ENCODE measurements at regions not wholly inside any gene's neighbourhood (a gene's known extent, or its start where the extent isn't known, plus 50 kb on each side); places are given as distances from the start of the nearest gene placed in this dataset.

DNA sequence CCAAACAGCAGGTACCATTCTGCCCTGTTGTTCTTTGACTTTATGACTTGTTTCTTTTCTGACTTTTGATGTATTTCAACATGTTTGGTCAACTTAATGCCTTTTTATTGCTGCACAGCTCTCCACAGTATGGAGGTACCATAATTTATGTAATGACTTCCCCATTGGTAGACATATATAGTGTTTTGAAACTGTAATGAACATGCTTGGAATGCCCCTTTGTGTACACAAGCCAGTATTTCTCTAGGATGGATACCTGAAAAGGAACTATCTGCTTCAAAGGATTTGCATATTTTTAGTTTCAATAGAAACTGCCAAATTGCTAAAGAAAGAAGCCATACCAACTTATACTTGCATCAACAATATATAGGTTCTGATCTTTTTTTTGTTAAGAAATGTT, 66.1 kb downstream of the NOG start:
- no peak for TF ChIP-seq POLR2A (IDR thresholded peaks at IDR 0.05)
- TF ChIP-seq, protein P1, sequence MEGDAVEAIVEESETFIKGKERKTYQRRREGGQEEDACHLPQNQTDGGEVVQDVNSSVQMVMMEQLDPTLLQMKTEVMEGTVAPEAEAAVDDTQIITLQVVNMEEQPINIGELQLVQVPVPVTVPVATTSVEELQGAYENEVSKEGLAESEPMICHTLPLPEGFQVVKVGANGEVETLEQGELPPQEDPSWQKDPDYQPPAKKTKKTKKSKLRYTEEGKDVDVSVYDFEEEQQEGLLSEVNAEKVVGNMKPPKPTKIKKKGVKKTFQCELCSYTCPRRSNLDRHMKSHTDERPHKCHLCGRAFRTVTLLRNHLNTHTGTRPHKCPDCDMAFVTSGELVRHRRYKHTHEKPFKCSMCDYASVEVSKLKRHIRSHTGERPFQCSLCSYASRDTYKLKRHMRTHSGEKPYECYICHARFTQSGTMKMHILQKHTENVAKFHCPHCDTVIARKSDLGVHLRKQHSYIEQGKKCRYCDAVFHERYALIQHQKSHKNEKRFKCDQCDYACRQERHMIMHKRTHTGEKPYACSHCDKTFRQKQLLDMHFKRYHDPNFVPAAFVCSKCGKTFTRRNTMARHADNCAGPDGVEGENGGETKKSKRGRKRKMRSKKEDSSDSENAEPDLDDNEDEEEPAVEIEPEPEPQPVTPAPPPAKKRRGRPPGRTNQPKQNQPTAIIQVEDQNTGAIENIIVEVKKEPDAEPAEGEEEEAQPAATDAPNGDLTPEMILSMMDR (IDR thresholded peaks at IDR 0.05), result no peak
- no peak overlapping the region for H3K4me3 ChIP-seq (ENCODE audit: low read depth, poor library complexity, severe bottlenecking)
- intact Hi-C loops (cut with DNase I; ENCODE audit: low total_unique reads), result no loop called here
- DNase-seq (ENCODE audit: low spot score in 2 of 2), result no peak

DNA sequence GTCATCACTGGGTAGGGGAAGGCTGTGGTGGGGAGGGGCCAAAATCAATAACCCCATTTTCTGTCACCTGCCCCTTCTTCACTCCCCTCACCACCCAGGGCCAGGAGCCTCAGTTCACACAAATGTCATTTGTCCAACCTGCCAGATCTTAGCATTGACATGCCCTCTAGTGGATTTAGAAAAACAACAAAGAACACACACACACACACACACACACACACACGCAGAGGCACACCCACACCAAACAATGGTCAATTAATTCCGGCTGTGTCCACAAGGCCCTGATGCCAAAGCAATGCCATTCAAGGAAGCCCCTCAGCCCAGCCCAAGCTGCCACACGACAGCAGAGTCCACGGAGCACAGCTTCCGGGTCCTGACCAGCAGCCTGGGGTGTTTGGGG, 68.4 kb downstream of the NOG start:
- intact Hi-C loops (cut with DNase I; ENCODE audit: low total_unique reads), result no loop called here
- 84 to 88% methylated on average over 5 of the region's 5 CpGs for WGBS, 2 donors
- no peak for TF ChIP-seq POLR2A (IDR thresholded peaks at IDR 0.05)
- TF ChIP-seq, protein P1 (IDR thresholded peaks at IDR 0.05), result no peak
- H3K4me3 ChIP-seq (ENCODE audit: low read depth, poor library complexity, severe bottlenecking), result no peak overlapping the region
- DNase-seq (ENCODE audit: low spot score in 2 of 2), result no peak

DNA sequence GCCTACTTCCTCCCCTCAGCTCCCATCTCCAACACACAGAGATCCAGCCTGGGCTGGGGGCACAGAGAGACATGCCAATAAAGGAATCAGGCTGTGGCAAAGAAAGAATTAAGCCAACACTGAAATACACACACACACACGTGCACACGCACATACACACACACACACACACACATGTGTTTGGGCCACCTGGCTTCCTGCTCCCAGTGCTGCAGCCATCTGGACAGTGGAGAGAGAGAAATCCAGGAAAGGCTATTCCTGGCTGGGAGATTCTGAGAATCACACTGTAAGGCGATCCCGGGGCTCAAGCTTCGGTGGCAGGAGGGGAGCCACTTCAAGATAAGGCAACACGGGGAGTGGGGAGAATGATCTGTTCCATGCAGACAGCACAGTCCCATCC, 72.4 kb downstream of the NOG start:
- 54 to 55% methylated on average over 6 of the region's 6 CpGs for WGBS, 2 donors
- intact Hi-C loops (cut with DNase I; ENCODE audit: low total_unique reads), result no loop called here
- no peak overlapping the region for H3K4me3 ChIP-seq (ENCODE audit: low read depth, poor library complexity, severe bottlenecking)
- no peak for TF ChIP-seq POLR2A (IDR thresholded peaks at IDR 0.05)
- TF ChIP-seq, protein P1 (IDR thresholded peaks at IDR 0.05), result no peak
- no peak for DNase-seq (ENCODE audit: low spot score in 2 of 2)

DNA sequence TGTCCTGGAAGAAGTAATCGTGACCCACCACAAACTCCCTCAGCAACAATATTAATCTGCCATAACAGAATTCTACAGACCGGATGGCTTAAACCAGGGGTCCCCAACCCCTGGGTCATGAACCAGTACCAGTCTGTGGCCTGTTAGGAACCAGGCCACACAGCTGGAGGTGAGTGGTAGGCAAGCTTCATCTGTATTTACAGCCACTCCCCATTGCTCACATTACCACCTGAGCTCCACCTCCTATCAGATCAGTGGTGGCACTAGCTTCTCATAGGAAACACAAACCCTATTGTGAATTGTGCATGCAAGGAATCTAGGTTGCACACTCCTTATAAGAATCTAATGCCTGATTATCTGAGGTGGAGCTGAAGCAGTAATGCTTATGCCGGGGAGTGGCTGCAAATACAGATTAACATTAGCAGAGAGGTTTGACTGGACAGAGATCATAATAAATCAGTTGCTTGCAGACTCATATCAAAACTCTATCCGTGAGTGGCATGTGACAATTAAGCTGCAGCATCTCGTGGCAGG, 74.5 kb downstream of the NOG start:
- no peak overlapping the region for H3K4me3 ChIP-seq (ENCODE audit: low read depth, poor library complexity, severe bottlenecking)
- no peak for DNase-seq (ENCODE audit: low spot score in 2 of 2)
- WGBS, 2 donors, result 67 to 68% methylated on average over 5 of the region's 5 CpGs
- intact Hi-C loops (cut with DNase I; ENCODE audit: low total_unique reads), result no loop called here
- no peak for TF ChIP-seq POLR2A (IDR thresholded peaks at IDR 0.05)
- TF ChIP-seq, protein P1 (IDR thresholded peaks at IDR 0.05), result no peak

DNA sequence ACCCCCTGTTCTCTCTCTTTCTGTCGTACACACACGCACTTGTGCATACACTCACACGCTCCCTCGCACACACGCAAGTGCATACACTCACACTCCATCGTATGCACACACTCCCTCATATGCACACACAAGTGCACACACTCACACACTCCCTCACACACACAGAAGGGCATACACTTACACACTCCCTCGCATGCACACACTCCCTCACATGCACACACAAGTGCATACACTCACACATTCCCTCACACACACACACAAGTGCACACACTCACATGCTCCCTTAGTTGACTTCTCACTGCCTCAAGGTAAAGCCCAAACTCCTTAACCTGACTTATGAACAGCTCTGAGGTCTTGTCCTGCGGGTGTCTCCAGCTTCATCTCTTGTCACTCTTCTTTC, 78.7 kb downstream of the NOG start:
- no peak for TF ChIP-seq POLR2A (IDR thresholded peaks at IDR 0.05)
- TF ChIP-seq, protein P1 (IDR thresholded peaks at IDR 0.05), result no peak
- no peak overlapping the region for H3K4me3 ChIP-seq (ENCODE audit: low read depth, poor library complexity, severe bottlenecking)
- no peak for DNase-seq (ENCODE audit: low spot score in 2 of 2)
- intact Hi-C loops (cut with DNase I; ENCODE audit: low total_unique reads), result no loop called here
- WGBS, 2 donors, result 87 to 91% methylated on average over 8 of the region's 8 CpGs

DNA sequence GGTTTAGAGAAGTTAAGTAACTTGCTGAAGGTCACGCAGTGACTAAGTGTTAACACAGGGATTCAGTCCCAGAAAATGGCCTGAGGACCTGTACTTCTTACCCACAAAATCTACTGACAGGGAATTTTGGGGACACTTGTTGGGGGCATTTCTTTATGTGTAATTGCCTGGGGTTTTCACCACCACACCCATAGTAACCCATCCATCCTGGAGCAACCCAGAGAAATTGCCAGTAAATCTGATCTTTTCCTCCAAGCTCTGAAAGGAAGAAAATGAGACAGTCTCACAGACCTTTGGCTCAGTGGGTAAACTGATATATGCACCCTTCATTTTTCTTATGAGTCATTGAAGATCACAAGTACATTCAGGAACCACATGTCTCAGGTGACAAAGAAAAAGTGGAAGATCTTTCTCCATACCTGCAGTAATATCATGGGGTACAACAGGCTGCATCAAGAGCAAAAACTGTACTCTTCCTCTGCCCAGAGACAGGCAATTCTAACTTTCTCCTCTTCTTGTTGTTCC, 81.0 kb downstream of the NOG start:
- 90 to 95% methylated on average over 1 of the region's 1 CpG for WGBS, 2 donors
- no peak for TF ChIP-seq POLR2A (IDR thresholded peaks at IDR 0.05)
- TF ChIP-seq, protein P1 (IDR thresholded peaks at IDR 0.05), result no peak
- intact Hi-C loops (cut with DNase I; ENCODE audit: low total_unique reads), result no loop called here
- no peak overlapping the region for H3K4me3 ChIP-seq (ENCODE audit: low read depth, poor library complexity, severe bottlenecking)
- DNase-seq (ENCODE audit: low spot score in 2 of 2), result no peak
